Spleen (tissue), 7 donors: ENCODE measurements at regions not wholly inside any gene's neighbourhood (a gene's known extent, or its start where the extent isn't known, plus 50 kb on each side); places are given as distances from the start of the nearest gene placed in this dataset.

Experiments
- CTCF ChIP-seq, 11 experiments: fragments of 200-600 bp in 7 of 11; fragments of 450-650 bp in 4 of 11; sonication (generic) in 4 of 11; IDR thresholded peaks in 8 of 11; conservative IDR thresholded peaks in 3 of 11; 1 replicate in 7 of 11; 2 replicates in 4 of 11; pipeline versions ENCODE4 v1.4.0 to v1.8.0; 2016 to 2021; ENCODE audit warnings: antibody characterized with exemption in 11 of 11, inconsistent platforms in 4 of 11, mild to moderate bottlenecking in 1 of 11
- POLR2A ChIP-seq, 3 donors: fragments of 450-650 bp; IDR thresholded peaks; one replicate each; pipeline ENCODE4 v1.5.1; 2017; ENCODE audit warnings: antibody characterized with exemption in 3 of 3, mild to moderate bottlenecking in 1 of 3
- donor health status: DM: no; HTN: no; CAD: no; lungs with moderate emphysema.
- donor health status: DM: no; HTN: no; CAD: no.
- donor health status: DM: no; HTN: no; CAD: no.

DNA sequence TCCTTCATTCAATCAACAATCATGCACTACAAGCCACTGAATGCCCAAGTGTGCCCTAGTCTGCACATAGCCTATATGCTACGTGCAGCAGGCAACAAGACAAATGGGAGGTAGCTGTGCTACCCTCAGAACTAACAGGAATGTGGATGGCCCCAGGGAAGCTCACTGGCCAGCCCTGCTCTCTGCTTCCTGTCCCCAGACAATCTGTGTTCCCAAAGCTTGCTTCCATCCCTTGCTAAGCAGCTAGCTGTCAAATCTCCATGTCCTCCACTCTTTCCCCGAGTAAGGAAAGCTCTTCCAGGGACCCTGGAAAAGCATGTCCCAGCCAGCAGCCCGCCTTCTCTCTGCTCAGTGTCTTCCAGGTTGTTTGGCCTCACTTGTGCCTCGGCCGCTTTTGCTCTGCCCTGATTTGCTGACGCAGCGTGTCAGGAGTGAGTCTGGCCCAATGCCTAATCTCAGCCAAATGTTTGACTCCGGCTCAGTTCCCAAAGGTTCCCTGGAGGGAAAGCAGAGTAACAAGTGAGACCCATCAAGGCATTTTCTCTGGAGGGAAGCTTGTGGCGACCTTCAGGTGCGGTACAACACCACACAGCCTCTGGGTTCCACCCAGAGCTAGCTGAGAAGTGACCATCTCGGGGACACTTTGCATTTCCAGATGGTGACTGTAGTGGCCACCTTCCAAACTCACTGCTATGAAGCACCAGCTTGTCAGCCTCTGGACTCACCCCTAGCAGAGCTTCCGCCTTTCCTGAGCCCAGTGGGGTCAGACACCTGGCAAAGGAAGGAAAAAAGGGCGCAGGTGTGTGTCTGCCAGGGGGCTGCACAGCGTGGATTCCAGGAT, 243.4 kb downstream of the RHOU start:
- no peak for TF ChIP-seq CTCF (IDR thresholded peaks at IDR 0.05 in 8 of 11, conservative IDR thresholded peaks at IDR 0.05 in 3 of 11)
- TF ChIP-seq POLR2A (IDR thresholded peaks at IDR 0.05) = no peak
